HCT116 (cell line): ENCODE measurements at regions not wholly inside any gene's neighbourhood (a gene's known extent, or its start where the extent isn't known, plus 50 kb on each side); places are given as distances from the start of the nearest gene placed in this dataset.

Experiments used
- ATAC-seq: fragments of 200-7000 bp; cut with Tn5 transposase; 2 replicates; pipeline ENCODE4 v1.9.1; 2020; ENCODE audit warnings: mild to moderate bottlenecking, moderate library complexity
- BruUV-seq: library from RNA; stranded (reverse); fragments of 400-500 nt; replicated peaks from 2 replicates; lab custom pipeline; 2021; lab: Mats Ljungman, UMichigan
- CTCF ChIA-PET: fragments of 300-600 bp; sonication (Branson Sonifier 250); formaldehyde crosslinking; loops from one replicate; lab custom pipeline; 2021; ENCODE audit warnings: antibody characterized with exemption; lab: Charles Lee
- POLR2A ChIA-PET: fragments of 300-600, 350-600 bp; sonication (Branson Sonifier 250); formaldehyde crosslinking; loops from one replicate; lab custom pipeline; 2021; ENCODE audit warnings: antibody characterized with exemption; lab: Charles Lee
- RAD21 ChIA-PET, 2 experiments: fragments of 300-600 bp; sonication (Branson Sonifier 250); formaldehyde crosslinking; loops; one replicate each; lab custom pipeline; 2023; ENCODE audit warnings: low total read pairs in 2 of 2; ENCODE audit not compliant: uncharacterized antibody in 2 of 2, unreplicated experiment in 2 of 2, low non-redundant PET in 1 of 2; lab: Charles Lee
- DNase-seq: peaks from one replicate; pipeline ENCODE4 v3.0.0-alpha.2; 2010; ENCODE audit warnings: low read depth, low spot score
- H2AFZ ChIP-seq: fragments of 200-600 bp; shearing (Covaris generic), sonication (generic); 2 replicates; pipeline ENCODE4 v1.6.1; 2017; ENCODE audit warnings: low read depth, mixed run types, mixed read lengths, antibody characterized with exemption, low read length; ENCODE audit not compliant: poor library complexity, severe bottlenecking
- H3K27ac ChIP-seq: 2 replicates; pipeline ENCODE4 v1.5.1; 2012; ENCODE audit warnings: low read depth, low read length
- H3K27me3 ChIP-seq: fragments of 200-600 bp; sonication (generic); 2 replicates; pipeline ENCODE4 v1.6.1; 2016; ENCODE audit warnings: mixed run types, low read length, mixed read lengths; ENCODE audit not compliant: insufficient read depth
- H3K36me3 ChIP-seq, 2 experiments: fragments of 200-500 bp in 1 of 2; fragments of 200-600 bp in 1 of 2; sonication (Bioruptor generic) in 1 of 2; sonication (generic) in 1 of 2; 2 replicates each; pipeline versions ENCODE4 v1.5.1 to v1.6.1; 2014 to 2016; ENCODE audit warnings: low read length in 2 of 2, inconsistent platforms in 1 of 2, mixed read lengths in 1 of 2, mixed run types in 1 of 2; ENCODE audit not compliant: insufficient read depth in 2 of 2, control insufficient read depth in 1 of 2
- H3K4me1 ChIP-seq, 2 experiments: fragments of 200-600 bp in 1 of 2; sonication (generic) in 1 of 2; 2 replicates each; pipeline versions ENCODE4 v1.5.1 to v1.6.1; 2012 to 2017; ENCODE audit warnings: low read length in 2 of 2, inconsistent platforms in 1 of 2, mild to moderate bottlenecking in 1 of 2, mixed read lengths in 1 of 2, mixed run types in 1 of 2, moderate library complexity in 1 of 2; ENCODE audit not compliant: insufficient read depth in 2 of 2, control insufficient read depth in 1 of 2
- H3K4me2 ChIP-seq: fragments of 200-600 bp; sonication (generic); 2 replicates; pipeline ENCODE4 v1.6.1; 2017; ENCODE audit warnings: mixed run types, low read length, mixed read lengths
- H3K4me3 ChIP-seq, 2 experiments: fragments of 200-600 bp in 1 of 2; sonication (generic) in 1 of 2; replicated peaks in 1 of 2; 2 replicates each; pipeline ENCODE4 v1.5.1; 2011 to 2016; ENCODE audit warnings: low read length in 2 of 2, control low read depth in 1 of 2, low read depth in 1 of 2, mild to moderate bottlenecking in 1 of 2, mixed read lengths in 1 of 2, mixed run types in 1 of 2
- H3K79me2 ChIP-seq: fragments of 200-600 bp; sonication (generic); 2 replicates; pipeline ENCODE4 v1.6.1; 2017; ENCODE audit warnings: mild to moderate bottlenecking, mixed run types, low read length, moderate library complexity, mixed read lengths; ENCODE audit not compliant: insufficient read depth
- H3K9ac ChIP-seq: fragments of 200-600 bp; sonication (generic); 2 replicates; pipeline ENCODE4 v1.6.1; 2016; ENCODE audit warnings: low read length, mixed read lengths
- H3K9me2 ChIP-seq: fragments of 200-600 bp; sonication (generic), shearing (Covaris generic); 2 replicates; pipeline ENCODE4 v1.6.1; 2017; ENCODE audit warnings: mixed run types, mild to moderate bottlenecking, moderate library complexity; ENCODE audit not compliant: insufficient read depth
- H3K9me3 ChIP-seq, 2 experiments: fragments of 200-500 bp in 1 of 2; fragments of 200-600 bp in 1 of 2; sonication (Bioruptor generic) in 1 of 2; sonication (generic) in 1 of 2; 2 replicates each; pipeline ENCODE4 v1.6.1; 2014 to 2017; ENCODE audit warnings: low read length in 2 of 2, mixed read lengths in 2 of 2, inconsistent platforms in 1 of 2, low read depth in 1 of 2, mild to moderate bottlenecking in 1 of 2, mixed run types in 1 of 2, moderate library complexity in 1 of 2; ENCODE audit not compliant: control insufficient read depth in 1 of 2, insufficient read depth in 1 of 2
- H4K20me1 ChIP-seq: fragments of 200-600 bp; sonication (generic), shearing (Covaris generic); 2 replicates; pipeline ENCODE4 v1.6.1; 2017; ENCODE audit warnings: mixed run types, mild to moderate bottlenecking, moderate library complexity; ENCODE audit not compliant: insufficient read depth
- CBX3 ChIP-seq: IDR thresholded peaks from 2 replicates; pipeline ENCODE4 v1.6.1; 2012; ENCODE audit warnings: low read depth
- EGR1 ChIP-seq: IDR thresholded peaks from 2 replicates; pipeline ENCODE4 v1.6.1; 2012; ENCODE audit warnings: low read depth
- ELF1 ChIP-seq: IDR thresholded peaks from 2 replicates; pipeline ENCODE4 v1.6.1; 2012; ENCODE audit warnings: low read depth, borderline replicate concordance
- EZH2 ChIP-seq: fragments of 200-600 bp; sonication (generic); IDR thresholded peaks from 2 replicates; pipeline ENCODE4 v1.6.1; 2017; ENCODE audit warnings: antibody characterized with exemption, mixed run types
- EZH2phosphoT487 ChIP-seq: fragments of 200-600 bp; IDR thresholded peaks from 2 replicates; pipeline ENCODE4 v1.6.1; 2018; ENCODE audit warnings: antibody characterized with exemption, borderline replicate concordance
- FOSL1 ChIP-seq: IDR thresholded peaks from 2 replicates; pipeline ENCODE4 v1.6.1; 2012; ENCODE audit warnings: low read depth
- POLR2AphosphoS5 ChIP-seq: IDR thresholded peaks from 2 replicates; pipeline ENCODE4 v1.6.1; 2011; ENCODE audit warnings: mild to moderate bottlenecking, low read depth, low read length, moderate library complexity
- RAD21 ChIP-seq: IDR thresholded peaks from 2 replicates; pipeline ENCODE4 v1.6.1; 2012; ENCODE audit warnings: low read depth, mild to moderate bottlenecking
- SIN3A ChIP-seq: IDR thresholded peaks from 2 replicates; pipeline ENCODE4 v1.6.1; 2012; ENCODE audit warnings: low read depth
- SP1 ChIP-seq: IDR thresholded peaks from 2 replicates; pipeline ENCODE4 v1.6.1; 2012; ENCODE audit warnings: low read depth
- SRF ChIP-seq: IDR thresholded peaks from 2 replicates; pipeline ENCODE4 v1.6.1; 2012; ENCODE audit warnings: low read depth
- TCF7L2 ChIP-seq: IDR thresholded peaks from 2 replicates; pipeline ENCODE4 v1.7.0; 2011; ENCODE audit warnings: borderline replicate concordance, inconsistent platforms; ENCODE audit not compliant: insufficient read depth, insufficient read length; ENCODE audit errors: extremely low read depth
- YY1 ChIP-seq: IDR thresholded peaks from 2 replicates; pipeline ENCODE4 v1.6.1; 2011; ENCODE audit warnings: low read length, low read depth, moderate library complexity, mild to moderate bottlenecking; ENCODE audit not compliant: insufficient replicate concordance; ENCODE audit errors: extremely low read depth
- ZNF274 ChIP-seq: fragments of 200-500 bp; sonication (Bioruptor generic); IDR thresholded peaks from 2 replicates; pipeline ENCODE4 v1.6.1; 2014; ENCODE audit warnings: mild to moderate bottlenecking, low read depth, low read length, inconsistent platforms
- intact Hi-C: fragments of 100-400 bp; cut with micrococcal nuclease; formaldehyde crosslinking; loops from 2 replicates; pipeline ENCODE4 v1.10.0; 2022
- TF ChIP-seq, protein P1 (sequence below): IDR thresholded peaks from 2 replicates; pipeline ENCODE4 v1.6.1; 2012
- TF ChIP-seq, protein P2 (sequence below): IDR thresholded peaks from 2 replicates; pipeline ENCODE4 v1.6.1; 2012
- TF ChIP-seq, protein P3 (sequence below): IDR thresholded peaks from 2 replicates; pipeline ENCODE4 v1.6.1; 2012; ENCODE audit warnings: low read depth
- TF ChIP-seq, protein P4 (sequence below), 3 experiments: fragments of 200-600 bp in 1 of 3; sonication (generic) in 1 of 3; IDR thresholded peaks in 2 of 3; conservative IDR thresholded peaks in 1 of 3; 2 replicates each; pipeline ENCODE4 v1.5.1; 2012 to 2017; ENCODE audit warnings: low read depth in 2 of 3, low read length in 2 of 3, antibody characterized with exemption in 1 of 3, borderline replicate concordance in 1 of 3, control low read depth in 1 of 3, mild to moderate bottlenecking in 1 of 3, mixed read lengths in 1 of 3, mixed run types in 1 of 3, moderate library complexity in 1 of 3; ENCODE audit not compliant: insufficient read depth in 1 of 3

DNA sequence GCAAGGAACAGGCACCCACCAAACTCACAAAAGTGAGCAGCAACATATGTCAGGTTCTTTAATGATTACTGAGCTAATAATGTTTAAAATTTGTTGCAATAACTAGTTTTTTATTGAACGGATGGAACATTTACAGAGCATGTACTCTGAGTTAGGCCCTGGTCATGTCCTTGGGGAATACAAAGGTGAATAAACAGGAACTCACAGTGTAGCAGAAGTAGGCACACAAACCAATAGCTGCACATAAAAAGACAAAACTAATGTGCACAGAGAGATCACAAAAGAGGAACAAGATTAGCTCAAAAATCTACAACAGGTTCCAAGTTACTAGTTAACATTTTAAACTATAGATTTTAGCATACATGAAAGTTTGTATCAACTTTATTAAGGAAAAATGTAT is 505.3 kb upstream of the PPP2R3A start:
- ChIA-PET RAD21 (no interaction called here), CTCF (no interaction called here), POLR2A (no interaction called here)
- Histone ChIP-seq H3K9ac (no peak overlapping the region), H2AFZ (no peak overlapping the region), H3K27ac (no peak overlapping the region), H3K4me2 (no peak overlapping the region), H3K9me3 (no peaks in the 10 kb centered on the region), H3K4me3 (no peak overlapping the region), H3K4me1 (no peaks in the 10 kb centered on the region), H4K20me1 (no peaks in the 10 kb centered on the region), H3K36me3 (no peaks in the 10 kb centered on the region), H3K9me2 (no peaks in the 10 kb centered on the region), H3K79me2 (no peaks in the 10 kb centered on the region), H3K27me3 (peaks cover 37% of the 10 kb centered on the region)
- intact Hi-C loops, result no loop called here
- DNase-seq, result no peak
- BruUV-seq, result no TSS peak
- ATAC-seq, result no peak
- TF ChIP-seq YY1 (no peak), POLR2AphosphoS5 (no peak), SRF (no peak), RAD21 (no peak), EZH2 (no peak), CBX3 (no peak), EZH2phosphoT487 (no peak), EGR1 (no peak), SP1 (no peak), SIN3A (no peak), ELF1 (no peak), TCF7L2 (no peak), FOSL1 (no peak), ZNF274 (no peak)
- TF ChIP-seq, protein P1, sequence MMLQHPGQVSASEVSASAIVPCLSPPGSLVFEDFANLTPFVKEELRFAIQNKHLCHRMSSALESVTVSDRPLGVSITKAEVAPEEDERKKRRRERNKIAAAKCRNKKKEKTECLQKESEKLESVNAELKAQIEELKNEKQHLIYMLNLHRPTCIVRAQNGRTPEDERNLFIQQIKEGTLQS, result no peak
- TF ChIP-seq, protein P2, sequence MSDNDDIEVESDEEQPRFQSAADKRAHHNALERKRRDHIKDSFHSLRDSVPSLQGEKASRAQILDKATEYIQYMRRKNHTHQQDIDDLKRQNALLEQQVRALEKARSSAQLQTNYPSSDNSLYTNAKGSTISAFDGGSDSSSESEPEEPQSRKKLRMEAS, result no peak
- TF ChIP-seq, protein P3, sequence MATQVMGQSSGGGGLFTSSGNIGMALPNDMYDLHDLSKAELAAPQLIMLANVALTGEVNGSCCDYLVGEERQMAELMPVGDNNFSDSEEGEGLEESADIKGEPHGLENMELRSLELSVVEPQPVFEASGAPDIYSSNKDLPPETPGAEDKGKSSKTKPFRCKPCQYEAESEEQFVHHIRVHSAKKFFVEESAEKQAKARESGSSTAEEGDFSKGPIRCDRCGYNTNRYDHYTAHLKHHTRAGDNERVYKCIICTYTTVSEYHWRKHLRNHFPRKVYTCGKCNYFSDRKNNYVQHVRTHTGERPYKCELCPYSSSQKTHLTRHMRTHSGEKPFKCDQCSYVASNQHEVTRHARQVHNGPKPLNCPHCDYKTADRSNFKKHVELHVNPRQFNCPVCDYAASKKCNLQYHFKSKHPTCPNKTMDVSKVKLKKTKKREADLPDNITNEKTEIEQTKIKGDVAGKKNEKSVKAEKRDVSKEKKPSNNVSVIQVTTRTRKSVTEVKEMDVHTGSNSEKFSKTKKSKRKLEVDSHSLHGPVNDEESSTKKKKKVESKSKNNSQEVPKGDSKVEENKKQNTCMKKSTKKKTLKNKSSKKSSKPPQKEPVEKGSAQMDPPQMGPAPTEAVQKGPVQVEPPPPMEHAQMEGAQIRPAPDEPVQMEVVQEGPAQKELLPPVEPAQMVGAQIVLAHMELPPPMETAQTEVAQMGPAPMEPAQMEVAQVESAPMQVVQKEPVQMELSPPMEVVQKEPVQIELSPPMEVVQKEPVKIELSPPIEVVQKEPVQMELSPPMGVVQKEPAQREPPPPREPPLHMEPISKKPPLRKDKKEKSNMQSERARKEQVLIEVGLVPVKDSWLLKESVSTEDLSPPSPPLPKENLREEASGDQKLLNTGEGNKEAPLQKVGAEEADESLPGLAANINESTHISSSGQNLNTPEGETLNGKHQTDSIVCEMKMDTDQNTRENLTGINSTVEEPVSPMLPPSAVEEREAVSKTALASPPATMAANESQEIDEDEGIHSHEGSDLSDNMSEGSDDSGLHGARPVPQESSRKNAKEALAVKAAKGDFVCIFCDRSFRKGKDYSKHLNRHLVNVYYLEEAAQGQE, result no peak
- TF ChIP-seq, protein P4, sequence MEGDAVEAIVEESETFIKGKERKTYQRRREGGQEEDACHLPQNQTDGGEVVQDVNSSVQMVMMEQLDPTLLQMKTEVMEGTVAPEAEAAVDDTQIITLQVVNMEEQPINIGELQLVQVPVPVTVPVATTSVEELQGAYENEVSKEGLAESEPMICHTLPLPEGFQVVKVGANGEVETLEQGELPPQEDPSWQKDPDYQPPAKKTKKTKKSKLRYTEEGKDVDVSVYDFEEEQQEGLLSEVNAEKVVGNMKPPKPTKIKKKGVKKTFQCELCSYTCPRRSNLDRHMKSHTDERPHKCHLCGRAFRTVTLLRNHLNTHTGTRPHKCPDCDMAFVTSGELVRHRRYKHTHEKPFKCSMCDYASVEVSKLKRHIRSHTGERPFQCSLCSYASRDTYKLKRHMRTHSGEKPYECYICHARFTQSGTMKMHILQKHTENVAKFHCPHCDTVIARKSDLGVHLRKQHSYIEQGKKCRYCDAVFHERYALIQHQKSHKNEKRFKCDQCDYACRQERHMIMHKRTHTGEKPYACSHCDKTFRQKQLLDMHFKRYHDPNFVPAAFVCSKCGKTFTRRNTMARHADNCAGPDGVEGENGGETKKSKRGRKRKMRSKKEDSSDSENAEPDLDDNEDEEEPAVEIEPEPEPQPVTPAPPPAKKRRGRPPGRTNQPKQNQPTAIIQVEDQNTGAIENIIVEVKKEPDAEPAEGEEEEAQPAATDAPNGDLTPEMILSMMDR (IDR thresholded peaks at IDR 0.05 in 2 of 3, conservative IDR thresholded peaks at IDR 0.05 in 1 of 3; ENCODE audit: borderline replicate concordance in 1 of 3, insufficient read depth in 1 of 3, low read depth in 2 of 3, low read length in 2 of 3), result no peak
